Panc1 (cell line): ENCODE measurements at regions not wholly inside any gene's neighbourhood (a gene's known extent, or its start where the extent isn't known, plus 50 kb on each side); places are given as distances from the start of the nearest gene placed in this dataset.

Experiments
- ATAC-seq: fragments of 200-7000 bp; cut with Tn5 transposase; 2 replicates; pipeline ENCODE4 v1.9.1; 2020; ENCODE audit warnings: mild to moderate bottlenecking, moderate library complexity
- BruUV-seq: library from RNA; stranded (reverse); fragments of 400-500 nt; replicated peaks from 2 replicates; lab custom pipeline; 2021; lab: Mats Ljungman, UMichigan
- CTCF ChIA-PET: fragments of 300-600 bp; sonication (Branson Sonifier 250); formaldehyde crosslinking; loops from one replicate; lab custom pipeline; 2022; ENCODE audit warnings: antibody characterized with exemption; lab: Charles Lee
- POLR2A ChIA-PET: fragments of 300-600 bp; sonication (Branson Sonifier 250); formaldehyde crosslinking; loops from one replicate; lab custom pipeline; 2022; ENCODE audit warnings: antibody characterized with exemption; lab: Charles Lee
- DNase-seq: peaks from one replicate; pipeline ENCODE4 v3.0.0-alpha.2; 2010; ENCODE audit warnings: low read depth, low spot score
- H3K27ac ChIP-seq: 2 replicates; pipeline ENCODE4 v1.5.1; 2011; ENCODE audit warnings: mild to moderate bottlenecking, low read length, inconsistent platforms
- H3K27me3 ChIP-seq: fragments of 200-500 bp; sonication (Bioruptor generic); 2 replicates; pipeline ENCODE4 v1.6.0; 2014; ENCODE audit warnings: low read length, inconsistent platforms; ENCODE audit not compliant: control insufficient read depth, insufficient read depth
- H3K36me3 ChIP-seq: fragments of 200-500 bp; sonication (Bioruptor generic); 2 replicates; pipeline ENCODE4 v1.5.1; 2014; ENCODE audit warnings: inconsistent platforms, mild to moderate bottlenecking, low read length, moderate library complexity; ENCODE audit not compliant: control insufficient read depth, insufficient read depth
- H3K4me1 ChIP-seq: 2 replicates; pipeline ENCODE4 v1.5.1; 2011; ENCODE audit warnings: inconsistent platforms, mild to moderate bottlenecking, low read length, moderate library complexity; ENCODE audit not compliant: control insufficient read depth, insufficient read depth
- H3K4me3 ChIP-seq, 2 experiments: 2 replicates each; pipeline ENCODE4 v1.5.1; 2011 to 2012; ENCODE audit warnings: low read depth in 2 of 2, low read length in 2 of 2, mild to moderate bottlenecking in 2 of 2, inconsistent platforms in 1 of 2, moderate library complexity in 1 of 2
- H3K9me3 ChIP-seq: fragments of 200-500 bp; sonication (Bioruptor generic); 2 replicates; pipeline ENCODE4 v1.5.1; 2014; ENCODE audit warnings: low read depth, mild to moderate bottlenecking, inconsistent platforms, low read length, moderate library complexity; ENCODE audit not compliant: control insufficient read depth, insufficient read depth
- POLR2AphosphoS5 ChIP-seq: IDR thresholded peaks from 2 replicates; pipeline ENCODE4 v1.6.1; 2012; ENCODE audit warnings: mild to moderate bottlenecking, low read depth, low read length, moderate library complexity
- SIN3A ChIP-seq: IDR thresholded peaks from 2 replicates; pipeline ENCODE4 v1.6.1; 2012; ENCODE audit warnings: low read depth, mild to moderate bottlenecking, low read length, moderate library complexity, borderline replicate concordance; ENCODE audit not compliant: insufficient read depth
- TCF7L2 ChIP-seq: IDR thresholded peaks from 2 replicates; pipeline ENCODE4 v1.6.1; 2011; ENCODE audit warnings: mild to moderate bottlenecking, low read depth, low read length, inconsistent platforms
- in situ Hi-C: cut with HindIII; loops from 2 replicates; pipeline ENCODE4 v1.10.0; 2016; ENCODE audit warnings: low sequenced_read_pairs, low pct_unique_long_range_greater_than_20kb
- intact Hi-C: fragments of 100-400 bp; cut with micrococcal nuclease; formaldehyde crosslinking; loops from one replicate; pipeline ENCODE4 v1.10.0; 2022; ENCODE audit not compliant: unreplicated experiment
- TF ChIP-seq, protein P1 (sequence below): fragments of 450-650 bp; IDR thresholded peaks from 2 replicates; pipeline ENCODE4 v1.5.1; 2017; ENCODE audit warnings: mild to moderate bottlenecking
- TF ChIP-seq, protein P2 (sequence below), 2 experiments: IDR thresholded peaks; 2 replicates each; pipeline ENCODE4 v1.6.1; 2011 to 2012; ENCODE audit warnings: low read depth in 2 of 2, control low read depth in 1 of 2, low read length in 1 of 2, mild to moderate bottlenecking in 1 of 2, moderate library complexity in 1 of 2; ENCODE audit not compliant: insufficient read depth in 1 of 2

DNA sequence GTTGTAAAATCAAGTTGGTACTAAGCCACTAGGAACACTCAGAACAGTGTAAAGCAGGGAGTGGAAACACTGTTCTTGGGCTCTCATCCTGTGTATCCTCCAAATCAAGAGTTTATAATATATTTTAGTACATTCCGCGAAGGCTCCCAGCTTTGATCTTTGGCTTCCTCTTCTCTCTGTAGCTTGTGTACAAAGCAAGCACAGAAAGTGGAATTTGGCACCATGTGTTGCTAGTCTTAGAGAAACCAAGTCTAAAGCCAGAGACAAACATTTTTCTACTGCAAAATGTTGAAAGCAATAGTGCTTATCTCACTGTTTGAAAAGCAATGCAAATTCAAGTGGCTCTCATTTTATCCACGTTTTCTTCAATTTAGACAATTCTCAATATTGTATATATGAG is 1893.3 kb upstream of the WWC1 start:
- BruUV-seq: no TSS peak
- ATAC-seq: no peak
- CTCF ChIA-PET: no interaction called here

DNA sequence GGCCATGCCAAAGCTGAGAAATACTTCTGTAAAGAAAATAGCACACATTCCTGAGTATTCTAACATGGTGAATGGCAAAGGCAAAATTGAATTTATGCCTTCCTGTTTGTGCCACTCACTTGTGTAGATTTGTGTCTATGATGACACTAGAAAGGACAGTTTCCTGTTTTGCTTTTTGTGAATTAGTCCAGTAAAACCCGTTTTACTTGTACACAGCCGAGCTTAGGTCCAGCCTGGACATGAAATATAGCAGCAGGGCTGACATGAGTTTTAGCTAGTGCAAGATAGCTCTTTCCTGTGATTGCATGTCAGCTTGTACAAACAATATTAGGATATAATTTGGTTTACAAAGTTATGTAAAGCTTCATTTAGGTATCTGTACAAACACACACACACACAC is 1891.7 kb upstream of the WWC1 start:
- H3K36me3 ChIP-seq: no peaks in the 10 kb centered on the region
- no peak overlapping the region for H3K4me3 ChIP-seq
- ATAC-seq: no peak
- BruUV-seq: no TSS peak
- no peak for DNase-seq
- ChIA-PET POLR2A (no interaction called here), CTCF (no interaction called here)
- no peaks in the 10 kb centered on the region for H3K9me3 ChIP-seq
- intact Hi-C loops (no loop called here), in situ Hi-C loops (no loop called here)
- no peaks in the 10 kb centered on the region for H3K27me3 ChIP-seq
- H3K4me1 ChIP-seq: no peaks in the 10 kb centered on the region
- TF ChIP-seq, protein P1, sequence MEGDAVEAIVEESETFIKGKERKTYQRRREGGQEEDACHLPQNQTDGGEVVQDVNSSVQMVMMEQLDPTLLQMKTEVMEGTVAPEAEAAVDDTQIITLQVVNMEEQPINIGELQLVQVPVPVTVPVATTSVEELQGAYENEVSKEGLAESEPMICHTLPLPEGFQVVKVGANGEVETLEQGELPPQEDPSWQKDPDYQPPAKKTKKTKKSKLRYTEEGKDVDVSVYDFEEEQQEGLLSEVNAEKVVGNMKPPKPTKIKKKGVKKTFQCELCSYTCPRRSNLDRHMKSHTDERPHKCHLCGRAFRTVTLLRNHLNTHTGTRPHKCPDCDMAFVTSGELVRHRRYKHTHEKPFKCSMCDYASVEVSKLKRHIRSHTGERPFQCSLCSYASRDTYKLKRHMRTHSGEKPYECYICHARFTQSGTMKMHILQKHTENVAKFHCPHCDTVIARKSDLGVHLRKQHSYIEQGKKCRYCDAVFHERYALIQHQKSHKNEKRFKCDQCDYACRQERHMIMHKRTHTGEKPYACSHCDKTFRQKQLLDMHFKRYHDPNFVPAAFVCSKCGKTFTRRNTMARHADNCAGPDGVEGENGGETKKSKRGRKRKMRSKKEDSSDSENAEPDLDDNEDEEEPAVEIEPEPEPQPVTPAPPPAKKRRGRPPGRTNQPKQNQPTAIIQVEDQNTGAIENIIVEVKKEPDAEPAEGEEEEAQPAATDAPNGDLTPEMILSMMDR: no peak
- no peak for TF ChIP-seq TCF7L2
- TF ChIP-seq, protein P2, sequence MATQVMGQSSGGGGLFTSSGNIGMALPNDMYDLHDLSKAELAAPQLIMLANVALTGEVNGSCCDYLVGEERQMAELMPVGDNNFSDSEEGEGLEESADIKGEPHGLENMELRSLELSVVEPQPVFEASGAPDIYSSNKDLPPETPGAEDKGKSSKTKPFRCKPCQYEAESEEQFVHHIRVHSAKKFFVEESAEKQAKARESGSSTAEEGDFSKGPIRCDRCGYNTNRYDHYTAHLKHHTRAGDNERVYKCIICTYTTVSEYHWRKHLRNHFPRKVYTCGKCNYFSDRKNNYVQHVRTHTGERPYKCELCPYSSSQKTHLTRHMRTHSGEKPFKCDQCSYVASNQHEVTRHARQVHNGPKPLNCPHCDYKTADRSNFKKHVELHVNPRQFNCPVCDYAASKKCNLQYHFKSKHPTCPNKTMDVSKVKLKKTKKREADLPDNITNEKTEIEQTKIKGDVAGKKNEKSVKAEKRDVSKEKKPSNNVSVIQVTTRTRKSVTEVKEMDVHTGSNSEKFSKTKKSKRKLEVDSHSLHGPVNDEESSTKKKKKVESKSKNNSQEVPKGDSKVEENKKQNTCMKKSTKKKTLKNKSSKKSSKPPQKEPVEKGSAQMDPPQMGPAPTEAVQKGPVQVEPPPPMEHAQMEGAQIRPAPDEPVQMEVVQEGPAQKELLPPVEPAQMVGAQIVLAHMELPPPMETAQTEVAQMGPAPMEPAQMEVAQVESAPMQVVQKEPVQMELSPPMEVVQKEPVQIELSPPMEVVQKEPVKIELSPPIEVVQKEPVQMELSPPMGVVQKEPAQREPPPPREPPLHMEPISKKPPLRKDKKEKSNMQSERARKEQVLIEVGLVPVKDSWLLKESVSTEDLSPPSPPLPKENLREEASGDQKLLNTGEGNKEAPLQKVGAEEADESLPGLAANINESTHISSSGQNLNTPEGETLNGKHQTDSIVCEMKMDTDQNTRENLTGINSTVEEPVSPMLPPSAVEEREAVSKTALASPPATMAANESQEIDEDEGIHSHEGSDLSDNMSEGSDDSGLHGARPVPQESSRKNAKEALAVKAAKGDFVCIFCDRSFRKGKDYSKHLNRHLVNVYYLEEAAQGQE (IDR thresholded peaks at IDR 0.05; ENCODE audit: insufficient read depth in 1 of 2, low read depth in 2 of 2, low read length in 1 of 2): no peak
- TF ChIP-seq SIN3A: no peak
- no peak overlapping the region for H3K27ac ChIP-seq

More for the DNA sequence above, 1893.3 kb upstream of the WWC1 start:
- TF ChIP-seq, protein P2 (IDR thresholded peaks at IDR 0.05; ENCODE audit: insufficient read depth in 1 of 2, low read depth in 2 of 2, low read length in 1 of 2): no peak
- TF ChIP-seq SIN3A (no peak), TCF7L2 (no peak), POLR2AphosphoS5 (no peak)
- TF ChIP-seq, protein P1: no peak
- Histone ChIP-seq H3K27me3 (no peaks in the 10 kb centered on the region), H3K27ac (no peak overlapping the region), H3K36me3 (no peaks in the 10 kb centered on the region), H3K9me3 (no peaks in the 10 kb centered on the region), H3K4me1 (no peaks in the 10 kb centered on the region), H3K4me3 (no peak overlapping the region)
- DNase-seq: no peak
- intact Hi-C loops (no loop called here), in situ Hi-C loops (no loop called here)
- POLR2A ChIA-PET: no interaction called here
